ENCODE measurements at regions not wholly inside any gene's neighbourhood (a gene's known extent, or its start where the extent isn't known, plus 50 kb on each side); places are given as distances from the start of the nearest gene placed in this dataset.

GRCh38 chr10:43703286-43703685 lies 54.6 kb upstream of the ZNF32 start:
- Histone ChIP-seq H3K4me1 (no peaks in the 10 kb centered on the region), H3K36me3 (no peaks in the 10 kb centered on the region), H3K9me3 (no peaks in the 10 kb centered on the region), H3K27ac (no peak overlapping the region), H3K27me3 (no peaks in the 10 kb centered on the region), H3K4me3 (no peak overlapping the region)
- intact Hi-C loops (cut with DNase I), result no loop called here
- WGBS, 2 donors, result 79 to 100% methylated on average over 6 to 11 of the region's 13 CpGs
- no peak for DNase-seq
- TF ChIP-seq POLR2A (IDR thresholded peaks at IDR 0.05), result no peak
- TF ChIP-seq, protein P1, sequence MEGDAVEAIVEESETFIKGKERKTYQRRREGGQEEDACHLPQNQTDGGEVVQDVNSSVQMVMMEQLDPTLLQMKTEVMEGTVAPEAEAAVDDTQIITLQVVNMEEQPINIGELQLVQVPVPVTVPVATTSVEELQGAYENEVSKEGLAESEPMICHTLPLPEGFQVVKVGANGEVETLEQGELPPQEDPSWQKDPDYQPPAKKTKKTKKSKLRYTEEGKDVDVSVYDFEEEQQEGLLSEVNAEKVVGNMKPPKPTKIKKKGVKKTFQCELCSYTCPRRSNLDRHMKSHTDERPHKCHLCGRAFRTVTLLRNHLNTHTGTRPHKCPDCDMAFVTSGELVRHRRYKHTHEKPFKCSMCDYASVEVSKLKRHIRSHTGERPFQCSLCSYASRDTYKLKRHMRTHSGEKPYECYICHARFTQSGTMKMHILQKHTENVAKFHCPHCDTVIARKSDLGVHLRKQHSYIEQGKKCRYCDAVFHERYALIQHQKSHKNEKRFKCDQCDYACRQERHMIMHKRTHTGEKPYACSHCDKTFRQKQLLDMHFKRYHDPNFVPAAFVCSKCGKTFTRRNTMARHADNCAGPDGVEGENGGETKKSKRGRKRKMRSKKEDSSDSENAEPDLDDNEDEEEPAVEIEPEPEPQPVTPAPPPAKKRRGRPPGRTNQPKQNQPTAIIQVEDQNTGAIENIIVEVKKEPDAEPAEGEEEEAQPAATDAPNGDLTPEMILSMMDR (IDR thresholded peaks at IDR 0.05), result no peak

DNA sequence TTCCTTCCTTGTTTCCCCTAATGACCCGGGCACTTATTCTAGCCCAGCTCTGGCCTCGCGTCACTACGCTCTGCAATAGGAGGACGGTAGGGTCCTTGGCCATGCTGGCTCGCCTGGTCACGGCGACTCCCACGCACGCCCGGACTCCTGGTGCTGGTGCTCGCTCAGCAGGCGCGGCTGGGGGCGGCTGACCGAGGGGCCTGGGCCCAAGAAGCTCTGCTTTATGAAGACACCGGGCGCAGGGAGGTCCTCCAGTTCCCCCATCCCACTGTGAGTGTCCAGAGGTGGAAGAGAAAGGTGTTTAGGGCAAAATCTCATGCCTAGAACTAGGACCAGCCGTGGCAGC lies 54.2 kb upstream of the ZNF32 start:
- Histone ChIP-seq H3K4me3 (no peak overlapping the region), H3K9me3 (no peaks in the 10 kb centered on the region), H3K27ac (no peak overlapping the region), H3K36me3 (no peaks in the 10 kb centered on the region), H3K27me3 (no peaks in the 10 kb centered on the region), H3K4me1 (no peaks in the 10 kb centered on the region)
- 72 to 93% methylated on average over 2 to 13 of the region's 19 CpGs for WGBS, 2 donors
- intact Hi-C loops (cut with DNase I), result no loop called here
- TF ChIP-seq POLR2A (IDR thresholded peaks at IDR 0.05), result no peak
- TF ChIP-seq, protein P1 (IDR thresholded peaks at IDR 0.05), result no peak
- DNase-seq, result no peak

DNA sequence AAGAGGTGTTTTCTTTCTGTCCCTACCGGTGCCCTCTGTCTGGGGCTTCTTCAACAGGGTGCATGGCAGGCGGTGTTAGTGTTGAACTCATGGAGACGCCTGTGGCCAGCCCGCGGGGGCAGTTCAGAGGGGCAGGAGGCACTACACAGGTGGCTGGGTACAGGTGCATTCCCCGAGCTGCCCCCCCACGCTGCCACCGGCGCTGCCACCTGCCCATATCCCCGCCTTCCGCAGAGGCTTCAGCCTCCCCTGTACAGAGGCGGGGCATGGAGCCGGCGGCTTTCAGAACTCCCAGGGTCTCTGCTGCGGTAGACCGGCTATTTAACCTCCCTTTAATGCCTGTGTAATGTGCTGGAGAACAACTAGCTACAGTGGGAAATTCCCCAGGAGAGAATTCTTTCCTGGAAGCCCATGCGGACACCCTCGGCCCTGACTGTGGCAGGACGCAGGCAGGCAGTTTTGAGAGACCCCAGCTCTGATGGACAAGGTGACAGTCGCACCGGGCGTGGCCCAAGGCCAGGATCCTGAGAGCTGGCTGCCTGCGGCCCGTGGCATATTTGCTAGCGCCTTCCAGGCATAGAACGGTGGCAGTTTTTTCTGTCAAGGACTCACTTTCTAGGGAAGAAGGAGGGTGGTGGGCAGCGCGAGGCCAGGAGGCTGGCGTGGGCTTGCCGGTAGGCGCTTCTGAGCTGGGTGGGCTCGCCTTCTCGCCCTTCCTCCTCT lies 53.7 kb upstream of the ZNF32 start:
- Histone ChIP-seq H3K4me3 (no peak overlapping the region), H3K27me3 (no peaks in the 10 kb centered on the region), H3K9me3 (no peaks in the 10 kb centered on the region), H3K4me1 (no peaks in the 10 kb centered on the region), H3K36me3 (no peaks in the 10 kb centered on the region), H3K27ac (no peak overlapping the region)
- DNase-seq, result no peak
- intact Hi-C loops (cut with DNase I), result no loop called here
- TF ChIP-seq POLR2A (IDR thresholded peaks at IDR 0.05), result no peak
- TF ChIP-seq, protein P1 (IDR thresholded peaks at IDR 0.05), result no peak
- WGBS, 2 donors, result 81 to 90% methylated on average over 14 to 15 of the region's 33 CpGs

- TF ChIP-seq, protein P1 (IDR thresholded peaks at IDR 0.05), result no peak
- TF ChIP-seq POLR2A (IDR thresholded peaks at IDR 0.05), result no peak
- no peaks in the 10 kb centered on the region for H3K27me3 ChIP-seq
- no peak for DNase-seq
- intact Hi-C loops (cut with DNase I), result no loop called here
- no peak overlapping the region for H3K4me3 ChIP-seq
- no peaks in the 10 kb centered on the region for H3K36me3 ChIP-seq
- WGBS, 2 donors, result 75 to 90% methylated on average over 7 of the region's 7 CpGs
- H3K4me1 ChIP-seq, result no peaks in the 10 kb centered on the region
- no peaks in the 10 kb centered on the region for H3K9me3 ChIP-seq
- H3K27ac ChIP-seq, result no peak overlapping the region
These were observed 52.6 kb upstream of the ZNF32 start for GRCh38 chr10:43701295-43701694.

DNA sequence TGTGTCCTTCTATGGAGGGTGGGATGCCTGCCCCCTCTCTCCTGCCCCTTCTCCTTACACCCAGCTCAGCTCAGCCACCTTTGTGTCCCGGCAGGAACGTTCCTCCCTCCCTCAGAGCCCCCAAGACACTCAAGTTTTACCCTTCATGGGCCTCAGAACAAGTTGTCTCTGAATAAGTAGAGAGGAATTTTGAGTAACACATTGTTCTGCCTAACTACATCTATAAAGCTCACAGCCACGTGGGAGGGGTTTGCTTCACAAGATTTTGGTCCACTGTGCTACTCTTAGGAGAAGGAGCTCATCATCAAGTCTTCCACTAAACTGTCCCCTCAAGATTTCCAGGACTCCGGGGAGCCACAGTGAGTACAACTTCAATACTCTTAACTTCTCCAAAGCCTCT lies 51.6 kb upstream of the ZNF32 start:
- Histone ChIP-seq H3K36me3 (no peaks in the 10 kb centered on the region), H3K27me3 (peaks cover 0 to 8% (median 0%) of the 10 kb centered on the region in 4 donors), H3K4me1 (no peaks in the 10 kb centered on the region), H3K4me3 (no peak overlapping the region), H3K9me3 (no peaks in the 10 kb centered on the region), H3K27ac (no peak overlapping the region)
- 60 to 67% methylated on average over 3 to 4 of the region's 4 CpGs for WGBS, 2 donors
- DNase-seq, result no peak
- intact Hi-C loops (cut with DNase I), result no loop called here
- TF ChIP-seq POLR2A (IDR thresholded peaks at IDR 0.05), result no peak
- TF ChIP-seq, protein P1 (IDR thresholded peaks at IDR 0.05), result no peak
